IPS-20b (cell line): ENCODE measurements at regions not wholly inside any gene's neighbourhood (a gene's known extent, or its start where the extent isn't known, plus 50 kb on each side); places are given as distances from the start of the nearest gene placed in this dataset.

Source experiments
- H3K27ac ChIP-seq: one replicate; pipeline ENCODE4 v1.5.1; 2013; ENCODE audit warnings: low read length
- H3K27me3 ChIP-seq: 2 replicates; pipeline ENCODE4 v1.6.1; 2013; ENCODE audit warnings: mild to moderate bottlenecking, low read length, inconsistent platforms; ENCODE audit not compliant: insufficient read depth
- H3K36me3 ChIP-seq: 2 replicates; pipeline ENCODE4 v1.6.1; 2013; ENCODE audit warnings: low read depth, mild to moderate bottlenecking, inconsistent platforms, low read length, moderate library complexity; ENCODE audit not compliant: insufficient read depth
- H3K4me1 ChIP-seq: 2 replicates; pipeline ENCODE4 v1.6.1; 2013; ENCODE audit warnings: mild to moderate bottlenecking, control low read depth, inconsistent platforms, low read length, moderate library complexity; ENCODE audit not compliant: insufficient read depth
- H3K4me3 ChIP-seq: 2 replicates; pipeline ENCODE4 v1.5.1; 2013; ENCODE audit warnings: mild to moderate bottlenecking, low read length, inconsistent platforms
- H3K9ac ChIP-seq: 2 replicates; pipeline ENCODE4 v1.6.1; 2013; ENCODE audit warnings: low read depth, mild to moderate bottlenecking, inconsistent platforms, low read length, moderate library complexity
- H3K9me3 ChIP-seq: 2 replicates; pipeline ENCODE4 v1.6.1; 2013; ENCODE audit warnings: mild to moderate bottlenecking, low read depth, low read length, inconsistent platforms; ENCODE audit not compliant: insufficient read depth

GRCh38 chr11:134921938-134922337 lies 509.9 kb upstream of the B3GAT1 start:
- H3K27me3 ChIP-seq = no peaks in the 10 kb centered on the region
- H3K9me3 ChIP-seq = no peaks in the 10 kb centered on the region
- no peak overlapping the region for H3K27ac ChIP-seq
- H3K4me3 ChIP-seq = no peak overlapping the region
- no peaks in the 10 kb centered on the region for H3K36me3 ChIP-seq
- H3K9ac ChIP-seq = no peak overlapping the region
- H3K4me1 ChIP-seq = no peaks in the 10 kb centered on the region

GRCh38 chr11:134920851-134921608 lies 509.0 kb upstream of the B3GAT1 start:
- Histone ChIP-seq H3K4me1 (no peaks in the 10 kb centered on the region), H3K9me3 (no peaks in the 10 kb centered on the region), H3K27me3 (no peaks in the 10 kb centered on the region), H3K9ac (no peak overlapping the region), H3K36me3 (no peaks in the 10 kb centered on the region), H3K4me3 (no peak overlapping the region), H3K27ac (no peak overlapping the region)

GRCh38 chr11:134916421-134917213 lies 504.6 kb upstream of the B3GAT1 start:
- H3K27me3 ChIP-seq = no peaks in the 10 kb centered on the region; the same call in 1 of the 2 replicates
- no peaks in the 10 kb centered on the region for H3K4me1 ChIP-seq
- H3K9ac ChIP-seq = no peak overlapping the region
- H3K9me3 ChIP-seq = no peaks in the 10 kb centered on the region
- no peak overlapping the region for H3K27ac ChIP-seq
- H3K4me3 ChIP-seq = no peak overlapping the region
- H3K36me3 ChIP-seq = no peaks in the 10 kb centered on the region

- no peaks in the 10 kb centered on the region for H3K9me3 ChIP-seq
- H3K27ac ChIP-seq = no peak overlapping the region
- H3K27me3 ChIP-seq = no peaks in the 10 kb centered on the region; the same call in 1 of the 2 replicates
Measured at GRCh38 chr11:134915881-134916280, 503.8 kb upstream of the B3GAT1 start.

GRCh38 chr11:134915212-134915611 lies 503.2 kb upstream of the B3GAT1 start:
- no peak overlapping the region for H3K4me3 ChIP-seq
- no peak overlapping the region for H3K27ac ChIP-seq
- H3K9ac ChIP-seq = no peak overlapping the region
- no peaks in the 10 kb centered on the region; the same call in 1 of the 2 replicates for H3K27me3 ChIP-seq
- H3K4me1 ChIP-seq = no peaks in the 10 kb centered on the region
- H3K9me3 ChIP-seq = no peaks in the 10 kb centered on the region
- H3K36me3 ChIP-seq = no peaks in the 10 kb centered on the region

More at GRCh38 chr11:134915881-134916280, 503.8 kb upstream of the B3GAT1 start:
- Histone ChIP-seq H3K36me3 (no peaks in the 10 kb centered on the region), H3K4me3 (no peak overlapping the region), H3K4me1 (no peaks in the 10 kb centered on the region), H3K9ac (no peak overlapping the region)

GRCh38 chr11:134913999-134914590 lies 502.1 kb upstream of the B3GAT1 start:
- H3K4me1 ChIP-seq = no peaks in the 10 kb centered on the region

GRCh38 chr11:134913391-134913790 lies 501.3 kb upstream of the B3GAT1 start:
- no peaks in the 10 kb centered on the region for H3K9me3 ChIP-seq
- no peaks in the 10 kb centered on the region; the same call in 1 of the 2 replicates for H3K27me3 ChIP-seq
- H3K4me3 ChIP-seq = no peak overlapping the region
- no peaks in the 10 kb centered on the region for H3K36me3 ChIP-seq
- no peaks in the 10 kb centered on the region for H3K4me1 ChIP-seq
- H3K9ac ChIP-seq = no peak overlapping the region
- H3K27ac ChIP-seq = no peak overlapping the region

More at GRCh38 chr11:134913999-134914590, 502.1 kb upstream of the B3GAT1 start:
- Histone ChIP-seq H3K9ac (no peak overlapping the region), H3K27ac (no peak overlapping the region), H3K27me3 (no peaks in the 10 kb centered on the region; the same call in 1 of the 2 replicates), H3K9me3 (no peaks in the 10 kb centered on the region), H3K36me3 (no peaks in the 10 kb centered on the region), H3K4me3 (no peak overlapping the region)

GRCh38 chr11:134911514-134912180 lies 499.6 kb upstream of the B3GAT1 start:
- H3K36me3 ChIP-seq = no peaks in the 10 kb centered on the region
- no peaks in the 10 kb centered on the region for H3K4me1 ChIP-seq
- H3K27ac ChIP-seq = no peak overlapping the region
- peaks cover 2% of the 10 kb centered on the region; the same call in 1 of the 2 replicates for H3K27me3 ChIP-seq
- no peaks in the 10 kb centered on the region for H3K9me3 ChIP-seq
- H3K9ac ChIP-seq = no peak overlapping the region
- no peak overlapping the region for H3K4me3 ChIP-seq

- Histone ChIP-seq H3K9ac (no peak overlapping the region), H3K4me3 (no peak overlapping the region), H3K9me3 (no peaks in the 10 kb centered on the region), H3K4me1 (no peaks in the 10 kb centered on the region), H3K36me3 (no peaks in the 10 kb centered on the region), H3K27me3 (peaks cover 7% of the 10 kb centered on the region; the same call in 1 of the 2 replicates), H3K27ac (no peak overlapping the region)
Measured at GRCh38 chr11:134908583-134908982, 496.5 kb upstream of the B3GAT1 start.

- no peak overlapping the region for H3K27ac ChIP-seq
- H3K4me1 ChIP-seq = no peaks in the 10 kb centered on the region
- no peaks in the 10 kb centered on the region for H3K9me3 ChIP-seq
- H3K27me3 ChIP-seq = peaks cover 7% of the 10 kb centered on the region; the same call in 1 of the 2 replicates
- H3K36me3 ChIP-seq = no peaks in the 10 kb centered on the region
- no peak overlapping the region for H3K9ac ChIP-seq
- no peak overlapping the region for H3K4me3 ChIP-seq
Measured at GRCh38 chr11:134907636-134908035, 495.6 kb upstream of the B3GAT1 start.

GRCh38 chr11:134906356-134906955 lies 494.4 kb upstream of the B3GAT1 start:
- Histone ChIP-seq H3K4me1 (peaks cover 5% of the 10 kb centered on the region; the same call in 1 of the 2 replicates), H3K9me3 (no peaks in the 10 kb centered on the region), H3K9ac (no peak overlapping the region), H3K27me3 (peaks cover 7% of the 10 kb centered on the region; the same call in 1 of the 2 replicates), H3K27ac (no peak overlapping the region), H3K4me3 (no peak overlapping the region), H3K36me3 (no peaks in the 10 kb centered on the region)
